Colonic mucosa (tissue), 4 donors: ENCODE measurements at regions not wholly inside any gene's neighbourhood (a gene's known extent, or its start where the extent isn't known, plus 50 kb on each side); places are given as distances from the start of the nearest gene placed in this dataset.
A peak's percentile ranks its signal among the peaks of the same experiment; 100 is the strongest.

Experiments used
- DNase-seq: peaks from one replicate; pipeline ENCODE4 v3.0.0-alpha.2; 2020
- H3K27ac ChIP-seq: fragments of 200-600 bp; one replicate; pipeline ENCODE4 v1.8.0; 2021
- H3K27me3 ChIP-seq: fragments of 200-600 bp; one replicate; pipeline ENCODE4 v1.8.0; 2021
- H3K36me3 ChIP-seq: fragments of 200-600 bp; one replicate; pipeline ENCODE4 v1.8.0; 2021
- H3K4me1 ChIP-seq: fragments of 200-600 bp; one replicate; pipeline ENCODE4 v1.8.0; 2021; ENCODE audit warnings: mild to moderate bottlenecking
- H3K4me3 ChIP-seq: fragments of 200-600 bp; one replicate; pipeline ENCODE4 v1.8.0; 2021
- H3K9ac ChIP-seq, 2 donors: one replicate each; pipeline ENCODE4 v1.7.0; 2013; ENCODE audit warnings: control low read depth in 2 of 2, low read depth in 2 of 2, low read length in 2 of 2
- H3K9me3 ChIP-seq: fragments of 200-600 bp; one replicate; pipeline ENCODE4 v1.8.0; 2021
- CTCF ChIP-seq: fragments of 200-600 bp; IDR thresholded peaks from one replicate; pipeline ENCODE4 v1.8.0; 2022; ENCODE audit warnings: antibody characterized with exemption, mild to moderate bottlenecking
- intact Hi-C: fragments of 100-400 bp; cut with DNase I; formaldehyde crosslinking; loops from one replicate; pipeline ENCODE4 v1.14.1; 2022
- donor health status: healthy.
- donor health status: DM: no; HTN: no; CAD: no.
- donor health status: DM: no; HTN: no; CAD: no.

- H3K36me3 ChIP-seq, result no peaks in the 10 kb centered on the region
- H3K9ac ChIP-seq, result no peak overlapping the region
- H3K4me1 ChIP-seq, result no peaks in the 10 kb centered on the region
- no peaks in the 10 kb centered on the region for H3K9me3 ChIP-seq
- no peak for TF ChIP-seq CTCF
- H3K27ac ChIP-seq, result peak overlapping the region; percentile 45
- H3K4me3 ChIP-seq, result no peak overlapping the region
- no peak for DNase-seq
- intact Hi-C loops, result no loop called here
- H3K27me3 ChIP-seq, result no peaks in the 10 kb centered on the region
These were observed 163.4 kb downstream of the MYCN start for GRCh38 chr2:16103614-16104314.

DNA sequence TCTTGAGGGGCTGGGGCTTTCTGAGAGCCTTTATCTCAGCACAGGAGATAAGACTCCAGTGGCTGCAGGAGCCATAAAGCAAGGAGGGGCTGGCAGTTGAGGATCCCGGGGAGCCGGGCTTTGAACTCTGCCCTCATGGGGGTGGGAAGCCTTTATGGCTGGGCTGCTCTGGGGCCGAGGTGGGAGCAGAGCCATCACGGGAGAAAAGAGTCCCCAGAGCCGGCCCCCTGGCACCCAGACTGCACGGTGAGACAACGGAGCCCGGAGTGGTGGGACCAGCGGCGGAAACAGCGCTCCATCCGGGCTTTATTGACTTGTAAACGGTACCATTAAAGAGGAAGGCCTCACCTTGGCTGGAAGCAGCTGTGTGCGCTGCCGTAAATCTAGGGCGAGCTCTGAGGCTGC is 162.6 kb downstream of the MYCN start:
- H3K4me1 ChIP-seq, result no peaks in the 10 kb centered on the region
- intact Hi-C loops, result no loop called here
- H3K27ac ChIP-seq, result peak overlapping the region; percentile 45
- H3K9me3 ChIP-seq, result no peaks in the 10 kb centered on the region
- no peak overlapping the region for H3K4me3 ChIP-seq
- no peak overlapping the region for H3K9ac ChIP-seq
- no peak for TF ChIP-seq CTCF
- H3K36me3 ChIP-seq, result no peaks in the 10 kb centered on the region
- peak; percentile 84 for DNase-seq
- no peaks in the 10 kb centered on the region for H3K27me3 ChIP-seq

GRCh38 chr2:16102358-16102975 is 162.1 kb downstream of the MYCN start:
- H3K27ac ChIP-seq, result peak overlapping the region; percentile 45
- H3K36me3 ChIP-seq, result no peaks in the 10 kb centered on the region
- no peaks in the 10 kb centered on the region for H3K9me3 ChIP-seq
- H3K4me1 ChIP-seq, result no peaks in the 10 kb centered on the region
- intact Hi-C loops, result no loop called here
- H3K9ac ChIP-seq, result peak overlapping the region in 1 of 2 donors; percentile 32
- no peak for DNase-seq
- no peak for TF ChIP-seq CTCF
- H3K27me3 ChIP-seq, result no peaks in the 10 kb centered on the region
- H3K4me3 ChIP-seq, result no peak overlapping the region

DNA sequence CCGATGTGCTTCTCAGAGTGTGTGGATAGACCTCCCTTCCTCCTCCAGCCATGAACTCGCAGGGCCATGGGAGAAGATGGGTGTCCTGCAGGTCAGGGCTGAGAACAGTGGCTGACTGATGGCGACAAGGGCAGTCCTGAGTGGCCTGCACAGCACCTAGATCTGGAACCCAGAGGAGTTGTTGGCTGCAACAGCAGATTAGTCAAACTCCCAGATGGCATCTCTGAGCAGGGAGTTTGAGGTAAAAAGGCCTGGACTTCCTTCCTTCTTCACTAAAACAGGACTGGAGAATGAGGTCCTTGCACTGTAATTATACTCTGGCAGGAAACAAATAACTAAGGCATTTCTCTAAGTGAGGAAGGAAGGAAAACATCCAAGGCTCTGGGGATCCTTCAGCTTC is 160.8 kb downstream of the MYCN start:
- no peaks in the 10 kb centered on the region for H3K27me3 ChIP-seq
- H3K36me3 ChIP-seq, result no peaks in the 10 kb centered on the region
- H3K9ac ChIP-seq, result no peak overlapping the region
- H3K4me1 ChIP-seq, result no peaks in the 10 kb centered on the region
- H3K27ac ChIP-seq, result no peak overlapping the region
- H3K9me3 ChIP-seq, result no peaks in the 10 kb centered on the region
- H3K4me3 ChIP-seq, result no peak overlapping the region
- intact Hi-C loops, result no loop called here
- no peak for DNase-seq
- TF ChIP-seq CTCF, result no peak

GRCh38 chr2:16100006-16100405 is 159.7 kb downstream of the MYCN start:
- intact Hi-C loops, result no loop called here
- DNase-seq, result no peak

More at GRCh38 chr2:16100006-16100405, 159.7 kb downstream of the MYCN start:
- H3K27me3 ChIP-seq, result no peaks in the 10 kb centered on the region
- H3K27ac ChIP-seq, result no peak overlapping the region
- no peak for TF ChIP-seq CTCF
- H3K36me3 ChIP-seq, result no peaks in the 10 kb centered on the region
- H3K9me3 ChIP-seq, result no peaks in the 10 kb centered on the region
- no peak overlapping the region for H3K9ac ChIP-seq
- no peak overlapping the region for H3K4me3 ChIP-seq
- no peaks in the 10 kb centered on the region for H3K4me1 ChIP-seq
